Endothelial cell of umbilical vein (primary cell): ENCODE measurements at regions not wholly inside any gene's neighbourhood (a gene's known extent, or its start where the extent isn't known, plus 50 kb on each side); places are given as distances from the start of the nearest gene placed in this dataset.

Source experiments
- BruUV-seq: library from RNA; stranded (reverse); fragments of 400-500 nt; replicated peaks from 2 replicates; lab custom pipeline; 2021; lab: Mats Ljungman, UMichigan
- CTCF ChIA-PET: fragments of 300-600, 350-600 bp; sonication (Branson Sonifier 250); formaldehyde crosslinking; loops from one replicate; lab custom pipeline; 2021; ENCODE audit warnings: antibody characterized with exemption, inconsistent platforms; lab: Charles Lee
- POLR2A ChIA-PET: fragments of 300-600, 350-600 bp; sonication (Branson Sonifier 250); formaldehyde crosslinking; loops from one replicate; lab custom pipeline; 2021; ENCODE audit warnings: antibody characterized with exemption, inconsistent platforms; lab: Charles Lee
- DNase-seq: peaks from one replicate; pipeline ENCODE4 v3.0.0-alpha.2; 2011; ENCODE audit warnings: low read depth, low spot score
- FAIRE-seq: peaks from 2 replicates; lab custom pipeline; 2011; peaks lifted over from hg19 to GRCh38; lab: Jason Lieb, UNC
- H2AFZ ChIP-seq: 2 replicates; pipeline ENCODE4 v1.6.0; 2012; ENCODE audit warnings: low read depth, low read length, control low read depth, inconsistent platforms
- H3K27ac ChIP-seq: 2 replicates; pipeline ENCODE4 v1.5.1; 2011; ENCODE audit warnings: low read depth, mild to moderate bottlenecking, control low read depth, low read length, moderate library complexity; ENCODE audit not compliant: insufficient read depth
- H3K27me3 ChIP-seq, 2 experiments: 2 replicates each; pipeline versions ENCODE4 v1.6.0 to v1.6.1; 2011; ENCODE audit warnings: low read length in 2 of 2, mixed read lengths in 1 of 2; ENCODE audit not compliant: control insufficient read depth in 2 of 2, insufficient read depth in 2 of 2
- H3K36me3 ChIP-seq, 2 experiments: 2 replicates in 1 of 2; 3 replicates in 1 of 2; pipeline ENCODE4 v1.5.1; 2011; ENCODE audit warnings: low read length in 2 of 2, mild to moderate bottlenecking in 1 of 2, moderate library complexity in 1 of 2; ENCODE audit not compliant: control insufficient read depth in 2 of 2, insufficient read depth in 2 of 2; ENCODE audit errors: extremely low read depth in 1 of 2
- H3K4me1 ChIP-seq: 3 replicates; pipeline ENCODE4 v1.5.1; 2011; ENCODE audit warnings: mild to moderate bottlenecking, low read length; ENCODE audit not compliant: control insufficient read depth, insufficient read depth; ENCODE audit errors: extremely low read depth
- H3K4me2 ChIP-seq: 2 replicates; pipeline ENCODE4 v1.6.1; 2011; ENCODE audit warnings: low read length, control low read depth, mixed read lengths; ENCODE audit not compliant: insufficient read depth
- H3K4me3 ChIP-seq, 3 experiments: fragments of 200-600 bp in 1 of 3; sonication (generic), shearing (Covaris generic) in 1 of 3; replicated peaks in 1 of 3; 2 replicates each; pipeline ENCODE4 v1.5.1; 2011 to 2016; ENCODE audit warnings: control low read depth in 3 of 3, low read length in 3 of 3, mild to moderate bottlenecking in 2 of 3, inconsistent platforms in 1 of 3, low read depth in 1 of 3, moderate library complexity in 1 of 3; ENCODE audit not compliant: insufficient read depth in 1 of 3
- H3K79me2 ChIP-seq: 2 replicates; pipeline ENCODE4 v1.6.0; 2012; ENCODE audit warnings: low read length, inconsistent platforms; ENCODE audit not compliant: control insufficient read depth, insufficient read depth
- H3K9ac ChIP-seq: replicated peaks from 2 replicates; pipeline ENCODE3; 2011; ENCODE audit warnings: low read length, control low read depth; ENCODE audit not compliant: insufficient read depth; ENCODE audit errors: extremely low read depth
- H3K9me1 ChIP-seq: replicated peaks from 3 replicates; pipeline ENCODE4 v1.6.0; 2011; ENCODE audit warnings: mild to moderate bottlenecking, low read length; ENCODE audit not compliant: control insufficient read depth, insufficient read depth; ENCODE audit errors: extremely low read depth
- H3K9me3 ChIP-seq: replicated peaks from 2 replicates; pipeline ENCODE4 v1.5.1; 2012; ENCODE audit warnings: low read length, inconsistent platforms; ENCODE audit not compliant: control insufficient read depth, insufficient read depth
- H4K20me1 ChIP-seq: replicated peaks from 2 replicates; pipeline ENCODE3; 2011; ENCODE audit warnings: mild to moderate bottlenecking, low read length; ENCODE audit not compliant: control insufficient read depth, insufficient read depth; ENCODE audit errors: extremely low read depth
- EZH2 ChIP-seq: IDR thresholded peaks from 2 replicates; pipeline ENCODE4 v1.6.1; 2012; ENCODE audit warnings: borderline replicate concordance, low read depth, mild to moderate bottlenecking, moderate library complexity, low read length, inconsistent platforms; ENCODE audit not compliant: severe bottlenecking
- FOS ChIP-seq: IDR thresholded peaks from 2 replicates; pipeline ENCODE4 v1.6.1; 2011; ENCODE audit warnings: mild to moderate bottlenecking, low read length, moderate library complexity, borderline replicate concordance; ENCODE audit not compliant: insufficient read depth
- GATA2 ChIP-seq: IDR thresholded peaks from 2 replicates; pipeline ENCODE4 v1.7.0; 2011; ENCODE audit warnings: low read depth, mild to moderate bottlenecking, moderate library complexity, mixed read lengths, low read length; ENCODE audit not compliant: insufficient read length, insufficient read depth
- JUN ChIP-seq: IDR thresholded peaks from 2 replicates; pipeline ENCODE4 v1.6.1; 2011; ENCODE audit warnings: borderline replicate concordance, low read depth; ENCODE audit not compliant: insufficient read length, insufficient read depth
- MYC ChIP-seq: IDR thresholded peaks from one replicate; pipeline ENCODE4 v1.6.1; 2011; ENCODE audit warnings: mild to moderate bottlenecking, low read depth, low read length
- POLR2A ChIP-seq: IDR thresholded peaks from 2 replicates; pipeline ENCODE4 v1.6.1; 2012; ENCODE audit warnings: low read depth, mild to moderate bottlenecking, control low read depth, low read length
- POLR2AphosphoS5 ChIP-seq: IDR thresholded peaks from 2 replicates; pipeline ENCODE4 v1.6.1; 2012; ENCODE audit warnings: low read depth, mild to moderate bottlenecking, control low read depth, low read length, moderate library complexity; ENCODE audit not compliant: insufficient read depth
- dilution Hi-C: fragments of 300-500 bp; cut with MboI; formaldehyde crosslinking; loops from one replicate; pipeline ENCODE4 v1.15.0; 2019; ENCODE audit warnings: low sequenced_read_pairs; ENCODE audit not compliant: extremely low pct_ligation_motif_present
- intact Hi-C: fragments of 100-400 bp; cut with micrococcal nuclease; formaldehyde crosslinking; loops from one replicate; pipeline ENCODE4 v1.10.0; 2022
- TF ChIP-seq, protein P1 (sequence below): IDR thresholded peaks from 2 replicates; pipeline ENCODE4 v1.6.1; 2011; ENCODE audit not compliant: insufficient read depth, insufficient read length
- TF ChIP-seq, protein P2 (sequence below), 2 donors: IDR thresholded peaks; 1 replicate in 1 of 2; 2 replicates in 1 of 2; pipeline ENCODE4 v1.5.1; 2011; ENCODE audit warnings: low read length in 2 of 2, mild to moderate bottlenecking in 2 of 2, moderate library complexity in 2 of 2, control low read depth in 1 of 2, inconsistent platforms in 1 of 2, low read depth in 1 of 2; ENCODE audit not compliant: insufficient read depth in 1 of 2; ENCODE audit errors: extremely low read depth in 1 of 2

DNA sequence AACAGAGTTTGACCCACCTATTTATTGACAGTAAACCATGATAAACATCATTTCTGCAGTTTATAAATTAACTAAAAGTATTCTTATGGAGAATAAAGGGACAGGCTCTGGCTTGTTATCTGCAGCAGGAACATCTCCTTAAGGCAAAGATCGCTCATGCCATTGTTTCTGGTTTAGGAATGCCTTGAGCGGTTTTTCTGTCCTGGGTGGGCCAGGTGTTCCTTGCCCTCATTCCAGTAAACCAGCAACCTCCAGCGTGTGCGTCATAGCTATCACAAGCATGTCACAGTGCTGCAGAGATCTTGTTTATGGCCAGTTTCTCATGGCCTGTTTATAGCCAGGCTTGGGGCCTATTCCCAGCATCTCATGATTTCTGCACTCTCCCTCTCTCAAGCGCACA, 521.7 kb downstream of the HINT1 start:
- intact Hi-C loops: no loop called here
- TF ChIP-seq JUN (no peak), FOS (no peak), EZH2 (no peak), GATA2 (no peak), POLR2A (no peak)
- TF ChIP-seq, protein P1, sequence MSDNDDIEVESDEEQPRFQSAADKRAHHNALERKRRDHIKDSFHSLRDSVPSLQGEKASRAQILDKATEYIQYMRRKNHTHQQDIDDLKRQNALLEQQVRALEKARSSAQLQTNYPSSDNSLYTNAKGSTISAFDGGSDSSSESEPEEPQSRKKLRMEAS: no peak
- Histone ChIP-seq H3K4me3 (no peak overlapping the region), H3K36me3 (no peaks in the 10 kb centered on the region), H3K27me3 (no peaks in the 10 kb centered on the region), H4K20me1 (no peaks in the 10 kb centered on the region), H3K9me1 (no peaks in the 10 kb centered on the region), H3K79me2 (no peaks in the 10 kb centered on the region), H2AFZ (no peak overlapping the region), H3K4me1 (no peaks in the 10 kb centered on the region), H3K9ac (no peak overlapping the region), H3K4me2 (no peak overlapping the region), H3K9me3 (no peaks in the 10 kb centered on the region), H3K27ac (no peak overlapping the region)
- POLR2A ChIA-PET: no interaction called here
- dilution Hi-C loops: no loop called here
- CTCF ChIA-PET: no interaction called here
- DNase-seq (no peak), FAIRE-seq (no peak)
- BruUV-seq: no TSS peak

DNA sequence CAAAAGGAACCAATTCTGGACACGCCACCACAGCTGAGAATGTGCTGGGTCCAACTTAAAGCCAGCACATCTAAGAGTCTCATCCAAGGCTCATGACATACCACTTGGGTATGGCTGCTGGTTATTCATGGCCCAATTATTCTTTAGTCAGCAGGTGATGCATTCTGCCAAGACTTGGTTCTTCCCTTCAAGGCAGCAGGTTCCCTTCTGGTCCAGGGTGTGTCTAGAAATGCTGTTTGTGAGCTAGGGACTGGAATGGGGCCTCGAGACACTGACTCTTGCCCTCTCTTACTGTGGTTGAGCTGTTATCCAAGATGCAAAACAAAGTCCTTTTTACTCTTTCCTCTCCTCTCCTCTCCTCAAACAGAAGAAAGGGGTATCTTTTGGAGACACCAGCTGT, 522.6 kb downstream of the HINT1 start:
- no peak overlapping the region for H3K4me2 ChIP-seq
- no peaks in the 10 kb centered on the region for H3K79me2 ChIP-seq

More for the DNA sequence above, 522.6 kb downstream of the HINT1 start:
- TF ChIP-seq, protein P1: no peak
- TF ChIP-seq MYC (no peak), JUN (no peak), EZH2 (no peak), POLR2AphosphoS5 (no peak), FOS (no peak)
- TF ChIP-seq, protein P2, sequence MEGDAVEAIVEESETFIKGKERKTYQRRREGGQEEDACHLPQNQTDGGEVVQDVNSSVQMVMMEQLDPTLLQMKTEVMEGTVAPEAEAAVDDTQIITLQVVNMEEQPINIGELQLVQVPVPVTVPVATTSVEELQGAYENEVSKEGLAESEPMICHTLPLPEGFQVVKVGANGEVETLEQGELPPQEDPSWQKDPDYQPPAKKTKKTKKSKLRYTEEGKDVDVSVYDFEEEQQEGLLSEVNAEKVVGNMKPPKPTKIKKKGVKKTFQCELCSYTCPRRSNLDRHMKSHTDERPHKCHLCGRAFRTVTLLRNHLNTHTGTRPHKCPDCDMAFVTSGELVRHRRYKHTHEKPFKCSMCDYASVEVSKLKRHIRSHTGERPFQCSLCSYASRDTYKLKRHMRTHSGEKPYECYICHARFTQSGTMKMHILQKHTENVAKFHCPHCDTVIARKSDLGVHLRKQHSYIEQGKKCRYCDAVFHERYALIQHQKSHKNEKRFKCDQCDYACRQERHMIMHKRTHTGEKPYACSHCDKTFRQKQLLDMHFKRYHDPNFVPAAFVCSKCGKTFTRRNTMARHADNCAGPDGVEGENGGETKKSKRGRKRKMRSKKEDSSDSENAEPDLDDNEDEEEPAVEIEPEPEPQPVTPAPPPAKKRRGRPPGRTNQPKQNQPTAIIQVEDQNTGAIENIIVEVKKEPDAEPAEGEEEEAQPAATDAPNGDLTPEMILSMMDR (IDR thresholded peaks at IDR 0.05; ENCODE audit: extremely low read depth in 1 of 2, insufficient read depth in 1 of 2, low read depth in 1 of 2, low read length in 2 of 2): no peak
- ChIA-PET POLR2A (no interaction called here), CTCF (no interaction called here)
- BruUV-seq: no TSS peak
- no peak overlapping the region for H2AFZ ChIP-seq
- H4K20me1 ChIP-seq: no peaks in the 10 kb centered on the region
- dilution Hi-C loops: no loop called here
- no peak overlapping the region for H3K27ac ChIP-seq
- intact Hi-C loops: no loop called here
- H3K27me3 ChIP-seq: no peaks in the 10 kb centered on the region
- no peak overlapping the region for H3K9ac ChIP-seq
- DNase-seq: no peak
- no peak for FAIRE-seq
- no peaks in the 10 kb centered on the region for H3K9me3 ChIP-seq
- no peaks in the 10 kb centered on the region for H3K9me1 ChIP-seq
- H3K4me1 ChIP-seq: no peaks in the 10 kb centered on the region
- H3K4me3 ChIP-seq: no peak overlapping the region
- H3K36me3 ChIP-seq: no peaks in the 10 kb centered on the region
